HS-27A (cell line): ENCODE measurements at regions not wholly inside any gene's neighbourhood (a gene's known extent, or its start where the extent isn't known, plus 50 kb on each side); places are given as distances from the start of the nearest gene placed in this dataset.

Experiments
- DNase-seq: peaks from one replicate; pipeline ENCODE4 v3.0.0-alpha.2; 2012; ENCODE audit warnings: low read depth, missing footprints

- DNase-seq: no peak
These were observed 271.6 kb downstream of the TDRD15 start for GRCh38 chr2:21395366-21395765.

DNA sequence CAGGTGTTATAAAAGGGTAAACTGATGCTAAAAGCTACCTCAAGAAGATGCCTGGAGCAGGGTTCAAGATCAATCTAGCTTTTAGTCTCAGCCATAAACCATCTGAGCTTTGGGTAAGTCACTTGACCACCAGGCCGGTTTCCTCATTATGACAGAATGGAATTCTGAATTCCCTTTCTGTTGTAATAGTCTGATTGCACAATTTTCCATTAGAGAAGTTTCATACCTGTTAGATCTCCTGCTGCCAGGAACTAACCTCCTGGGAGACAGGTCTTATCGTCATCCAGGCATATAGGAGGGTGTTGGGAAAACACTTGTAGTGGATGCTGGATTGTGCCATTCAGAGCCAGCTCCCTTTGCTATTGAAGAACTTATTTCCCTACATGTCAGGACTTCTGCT is 272.5 kb downstream of the TDRD15 start:
- DNase-seq: no peak

GRCh38 chr2:21401022-21401698 is 277.4 kb downstream of the TDRD15 start:
- no peak for DNase-seq

DNA sequence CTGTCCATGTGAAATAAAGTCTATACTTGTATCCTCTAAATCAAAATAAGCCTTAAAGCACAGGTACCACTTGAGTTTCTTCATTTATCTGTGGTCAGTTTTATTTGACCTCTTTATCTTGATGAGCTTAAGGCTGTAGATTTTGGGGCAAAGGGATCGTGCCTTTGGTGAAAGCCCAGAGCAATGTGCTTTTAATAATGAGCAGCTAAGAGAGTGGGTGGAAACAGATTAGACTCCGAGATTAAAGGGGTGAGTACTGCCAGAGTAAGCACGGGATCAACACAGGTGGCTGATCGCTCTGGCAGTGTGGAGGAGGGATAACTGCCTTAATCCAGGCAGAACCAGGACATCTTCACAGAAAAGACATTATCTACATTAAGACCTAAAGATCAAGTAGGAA is 280.4 kb downstream of the TDRD15 start:
- DNase-seq: no peak

GRCh38 chr2:21404827-21405625 is 281.3 kb downstream of the TDRD15 start:
- DNase-seq: no peak

DNA sequence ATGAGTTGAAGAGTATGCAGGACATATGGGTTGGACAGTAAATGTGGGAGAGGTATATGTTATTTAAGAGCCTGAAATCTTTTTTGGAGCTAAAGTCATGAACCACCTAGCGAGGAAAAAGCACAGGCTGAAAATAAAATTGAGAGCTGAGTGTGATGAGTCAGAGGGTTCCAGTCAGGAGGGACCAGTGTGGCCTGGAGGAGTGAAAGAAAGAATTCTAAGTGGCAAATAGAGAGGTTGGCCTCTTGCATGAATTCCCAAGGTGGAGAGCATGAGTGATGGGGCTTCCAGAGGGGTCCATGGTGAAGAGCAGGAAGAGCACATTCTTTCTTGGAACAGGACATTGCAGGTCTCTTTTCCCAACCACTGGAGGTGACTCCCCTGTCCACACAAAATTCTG is 282.6 kb downstream of the TDRD15 start:
- DNase-seq: no peak

DNA sequence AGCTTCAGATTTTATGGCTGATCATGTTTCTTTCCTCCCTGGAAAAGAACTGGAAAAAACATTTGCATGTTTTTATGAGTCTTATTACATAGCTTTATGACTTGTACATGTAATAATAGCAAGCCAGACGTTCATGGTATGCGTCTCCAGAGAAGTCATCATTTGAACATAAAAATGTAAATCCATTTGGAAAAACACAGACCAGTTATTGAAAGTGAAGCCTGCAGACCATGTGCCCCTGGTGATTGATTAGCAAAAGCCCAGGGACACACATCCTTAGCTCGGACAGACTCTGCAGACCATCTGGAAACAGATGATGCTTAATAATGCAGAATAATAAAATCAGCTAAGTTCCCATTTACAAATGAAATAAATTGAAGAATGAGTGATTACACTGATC is 283.1 kb downstream of the TDRD15 start:
- DNase-seq: no peak

GRCh38 chr2:21407851-21408250 is 284.1 kb downstream of the TDRD15 start:
- DNase-seq: no peak

DNA sequence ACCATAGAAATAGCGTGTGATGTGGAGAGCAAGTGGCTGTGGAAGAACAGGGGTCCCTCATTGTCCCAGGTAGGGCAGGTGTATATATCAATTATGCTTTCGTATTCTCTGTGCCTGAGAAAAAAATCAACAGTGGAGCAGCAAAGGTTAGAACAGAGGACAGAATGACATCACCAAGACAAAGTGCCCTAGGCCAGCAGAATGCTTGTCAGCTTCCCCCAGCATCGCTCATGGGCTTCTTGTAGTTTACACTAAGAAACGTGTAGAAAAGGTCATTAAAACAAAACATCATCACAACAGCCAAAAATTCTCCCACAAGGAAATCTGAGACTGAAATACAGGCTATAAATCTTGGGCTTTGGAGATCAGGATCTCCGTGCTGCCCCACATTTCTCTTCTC is 288.0 kb downstream of the TDRD15 start:
- no peak for DNase-seq

DNA sequence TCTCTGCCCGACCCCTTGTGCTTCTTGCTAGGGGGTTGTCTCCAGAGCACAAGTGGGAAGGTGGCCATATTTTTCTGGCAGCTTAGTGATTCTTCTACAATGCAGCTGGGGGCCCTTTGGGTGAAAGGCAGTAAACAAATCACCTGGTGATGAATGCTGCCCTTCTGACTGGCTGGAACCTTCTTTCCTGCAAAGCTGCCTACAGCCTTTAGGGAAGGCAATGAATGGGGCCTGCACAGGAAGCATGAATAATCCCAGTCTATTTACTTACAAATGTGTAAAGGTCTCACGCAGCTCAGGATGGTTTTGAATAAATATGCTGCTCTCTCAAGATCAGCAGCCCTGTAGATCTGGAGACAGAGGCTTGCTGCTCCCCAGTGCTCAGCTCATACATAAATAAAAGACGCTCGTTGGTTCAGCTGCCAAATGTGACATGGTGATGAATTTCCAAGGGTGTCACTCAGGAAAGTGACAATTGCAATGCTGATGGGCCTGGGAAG is 289.2 kb downstream of the TDRD15 start:
- DNase-seq: no peak

- DNase-seq: no peak
These were observed 291.5 kb downstream of the TDRD15 start for GRCh38 chr2:21415234-21415633.

GRCh38 chr2:21416226-21416625 is 292.5 kb downstream of the TDRD15 start:
- DNase-seq: no peak

DNA sequence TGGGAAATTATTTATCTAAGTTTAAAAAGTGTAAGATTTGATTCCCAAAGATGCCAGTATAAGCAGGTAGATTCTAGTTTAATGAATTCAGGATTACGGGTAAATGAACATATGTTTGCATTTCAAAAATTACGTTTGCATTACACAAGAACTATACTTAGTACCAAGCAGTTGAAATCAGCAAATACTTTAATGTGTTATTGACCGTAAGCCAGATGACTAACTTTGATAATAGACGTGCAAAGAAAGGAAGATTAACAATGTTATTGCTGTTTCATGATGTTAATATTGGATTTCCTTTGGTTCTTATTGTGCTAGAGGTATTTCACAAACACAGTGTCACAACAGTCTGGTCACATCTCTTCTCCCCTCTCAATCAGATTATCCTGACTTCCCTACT is 294.7 kb downstream of the TDRD15 start:
- DNase-seq: no peak

GRCh38 chr2:21420553-21421335 is 297.0 kb downstream of the TDRD15 start:
- no peak for DNase-seq

- no peak for DNase-seq
These were observed 298.3 kb downstream of the TDRD15 start for GRCh38 chr2:21422050-21422449.

GRCh38 chr2:21422724-21423522 is 299.2 kb downstream of the TDRD15 start:
- DNase-seq: no peak

DNA sequence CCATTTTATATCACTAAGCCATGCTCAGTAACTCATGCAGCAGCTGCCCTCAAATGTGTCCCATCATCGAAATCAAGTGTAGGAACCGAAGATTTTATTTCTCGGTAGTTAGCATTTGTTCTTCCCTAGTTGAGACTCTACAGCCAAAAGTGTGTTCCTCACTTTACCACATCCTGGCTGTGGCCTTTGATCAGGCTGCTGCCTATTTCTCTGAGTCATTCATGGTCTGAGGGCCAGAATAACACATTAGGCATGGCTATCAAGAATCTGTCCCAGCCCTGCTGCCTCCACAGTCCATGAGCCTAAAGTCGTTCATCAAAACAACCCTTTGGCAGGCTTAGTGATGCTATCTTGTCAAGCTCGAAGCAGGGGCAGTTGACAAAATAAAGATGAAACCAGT is 300.1 kb downstream of the TDRD15 start:
- no peak for DNase-seq

DNA sequence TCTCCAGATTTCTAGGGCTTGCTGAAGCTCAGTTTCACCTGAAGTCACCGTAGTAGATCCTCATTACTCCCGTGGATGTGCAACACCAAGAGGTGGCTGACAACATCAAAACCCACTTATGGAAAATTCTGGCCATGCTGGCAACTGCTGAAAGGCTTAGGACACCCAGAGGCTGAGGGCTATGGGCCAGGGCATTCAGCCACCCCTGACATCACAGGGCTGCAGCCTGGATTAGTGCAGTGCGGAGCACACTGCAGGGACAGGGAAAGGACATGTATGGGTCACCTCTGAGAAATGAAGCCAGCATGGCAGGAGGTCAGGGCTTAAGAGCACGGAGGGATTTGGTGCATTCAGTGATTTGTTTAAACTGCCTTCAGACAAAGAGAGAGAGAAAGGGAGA is 300.6 kb downstream of the TDRD15 start:
- no peak for DNase-seq

DNA sequence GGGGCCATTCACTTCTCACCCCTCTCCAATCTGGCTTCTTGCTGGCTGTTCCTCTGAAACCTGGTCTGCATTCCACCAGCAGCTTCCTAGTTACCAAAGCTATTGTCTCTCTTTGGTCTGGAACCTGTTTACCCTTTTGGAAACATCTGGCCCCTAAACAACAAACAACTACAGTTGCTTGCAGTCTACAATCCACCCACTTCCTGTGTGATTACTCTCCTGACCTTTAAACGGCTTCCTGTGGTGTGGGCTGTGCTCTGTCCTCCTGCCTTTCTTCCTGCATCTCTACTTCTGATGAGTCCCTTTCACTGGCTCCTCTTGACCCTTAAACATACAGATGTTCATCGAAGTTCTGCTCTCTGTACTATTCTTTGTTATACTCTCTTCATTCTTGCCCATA is 303.8 kb downstream of the TDRD15 start:
- no peak for DNase-seq

GRCh38 chr2:21428754-21429153 is 305.0 kb downstream of the TDRD15 start:
- no peak for DNase-seq

- no peak for DNase-seq
These were observed 306.0 kb downstream of the TDRD15 start for GRCh38 chr2:21429747-21430146.

DNA sequence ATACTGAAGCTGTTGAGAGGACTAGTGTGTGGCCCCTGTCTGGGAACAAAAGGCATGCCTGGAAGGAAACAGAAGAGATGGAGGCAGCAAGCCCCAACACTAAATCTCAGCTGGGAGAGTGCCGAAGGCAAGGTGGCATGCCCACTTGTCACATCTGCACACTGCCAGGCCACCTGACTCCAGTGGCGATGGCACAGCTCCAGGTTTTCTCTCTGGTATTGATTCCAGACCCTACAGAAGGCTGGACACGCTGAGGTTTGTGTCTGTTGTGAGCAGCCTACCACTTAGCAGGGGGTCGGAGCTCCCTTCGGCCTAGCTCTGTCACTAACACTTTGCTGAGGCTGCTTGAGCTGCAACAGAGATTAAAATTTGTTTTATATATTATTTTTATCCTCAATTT is 307.3 kb downstream of the TDRD15 start:
- DNase-seq: no peak
